SH-SY5Y (cell line): ENCODE measurements at regions not wholly inside any gene's neighbourhood (a gene's known extent, or its start where the extent isn't known, plus 50 kb on each side); places are given as distances from the start of the nearest gene placed in this dataset.

ENCODE experiments used
- GATA2 ChIP-seq: IDR thresholded peaks from 2 replicates; pipeline ENCODE4 v1.6.1; 2011; ENCODE audit warnings: mild to moderate bottlenecking, low read depth, low read length
- GATA3 ChIP-seq: IDR thresholded peaks from 2 replicates; pipeline ENCODE4 v1.6.1; 2011; ENCODE audit warnings: low read depth, mild to moderate bottlenecking, low read length, moderate library complexity

DNA sequence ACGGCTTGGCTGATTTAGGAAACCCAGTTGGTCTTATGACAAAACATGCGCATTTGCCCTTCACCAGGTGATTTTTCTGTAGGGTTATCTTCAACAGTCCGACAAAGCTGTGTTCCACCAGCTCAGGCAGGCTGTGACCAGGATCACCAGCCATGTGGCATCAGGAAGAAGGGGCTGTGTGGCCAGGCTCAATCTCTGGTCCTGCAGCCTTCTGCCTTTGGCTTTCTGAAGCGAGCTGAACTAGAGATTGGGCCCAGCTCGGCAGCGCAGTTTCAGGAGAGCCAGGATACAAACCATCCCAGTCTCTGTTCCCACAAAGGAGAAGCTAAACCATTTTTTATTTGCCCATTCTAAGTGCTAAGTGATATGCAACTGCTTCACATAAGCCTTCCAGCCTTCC, 282.3 kb downstream of the SOX11 start:
- TF ChIP-seq GATA3 (no peak), GATA2 (no peak)

DNA sequence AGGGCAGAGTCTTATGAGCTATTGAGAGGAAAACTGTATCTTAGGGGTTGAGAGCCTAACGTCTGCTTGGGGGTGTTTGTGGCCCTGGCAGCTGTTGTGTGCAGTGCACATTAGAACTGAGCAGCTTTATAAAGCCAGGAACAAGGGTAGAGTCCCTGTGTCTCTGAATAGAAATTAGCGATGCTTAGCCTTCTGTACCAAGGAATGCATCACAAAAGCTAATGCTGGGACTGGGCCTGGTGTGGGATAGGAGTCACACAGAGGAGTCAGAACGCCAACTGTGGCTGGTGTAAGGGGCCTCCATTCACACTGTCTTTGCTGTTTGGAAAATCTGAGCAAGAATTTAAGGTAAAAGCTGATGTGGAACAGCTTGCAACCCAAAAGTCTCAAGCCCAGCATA, 283.2 kb downstream of the SOX11 start:
- no peak for TF ChIP-seq GATA3
- TF ChIP-seq GATA2 = no peak

DNA sequence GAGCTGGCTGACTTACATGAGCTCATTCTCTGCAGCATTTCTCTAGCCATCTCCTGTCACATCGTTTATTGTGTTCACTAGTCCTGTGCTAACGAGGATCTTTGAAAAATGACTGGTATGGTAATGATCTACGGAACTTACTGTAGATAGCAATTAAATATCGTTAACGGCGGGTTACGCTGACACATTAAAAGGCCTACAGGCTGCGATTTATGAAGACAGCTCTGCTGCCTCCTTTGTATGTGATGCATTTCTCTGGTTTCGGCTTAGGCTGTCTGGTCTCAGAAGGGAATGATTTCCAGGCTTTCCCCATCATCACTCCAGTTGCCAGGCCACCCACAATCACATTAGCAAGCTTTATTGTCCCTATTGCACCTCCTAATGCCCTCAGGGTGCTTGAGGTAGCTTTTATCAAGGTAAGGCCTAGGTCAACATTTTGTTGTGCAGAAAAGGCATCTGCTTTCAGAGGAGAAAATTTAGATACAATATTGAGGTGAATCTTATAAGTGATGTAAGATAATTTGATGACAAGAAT, 284.4 kb downstream of the SOX11 start:
- TF ChIP-seq GATA3 = no peak
- TF ChIP-seq GATA2 = no peak

DNA sequence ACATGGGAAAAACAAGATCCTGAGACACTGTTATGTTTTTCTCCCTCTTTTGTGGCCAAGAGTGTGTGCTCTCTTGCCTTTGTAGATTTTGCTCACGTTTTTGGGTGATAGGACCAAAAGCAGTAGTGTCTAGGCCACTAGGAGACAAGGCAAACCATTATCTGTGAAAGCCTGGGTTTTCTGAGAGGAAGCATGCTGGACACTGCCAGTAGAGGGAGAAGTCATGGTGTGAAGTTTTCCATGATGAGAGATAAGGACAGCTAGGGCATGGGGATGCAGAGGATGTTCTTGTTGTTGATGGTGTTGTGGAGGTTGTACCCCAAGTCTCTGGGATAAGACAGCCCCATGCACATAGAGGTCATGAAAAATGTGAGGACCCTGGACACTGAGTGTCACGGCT, 285.3 kb downstream of the SOX11 start:
- TF ChIP-seq GATA3 = no peak
- TF ChIP-seq GATA2 = no peak

DNA sequence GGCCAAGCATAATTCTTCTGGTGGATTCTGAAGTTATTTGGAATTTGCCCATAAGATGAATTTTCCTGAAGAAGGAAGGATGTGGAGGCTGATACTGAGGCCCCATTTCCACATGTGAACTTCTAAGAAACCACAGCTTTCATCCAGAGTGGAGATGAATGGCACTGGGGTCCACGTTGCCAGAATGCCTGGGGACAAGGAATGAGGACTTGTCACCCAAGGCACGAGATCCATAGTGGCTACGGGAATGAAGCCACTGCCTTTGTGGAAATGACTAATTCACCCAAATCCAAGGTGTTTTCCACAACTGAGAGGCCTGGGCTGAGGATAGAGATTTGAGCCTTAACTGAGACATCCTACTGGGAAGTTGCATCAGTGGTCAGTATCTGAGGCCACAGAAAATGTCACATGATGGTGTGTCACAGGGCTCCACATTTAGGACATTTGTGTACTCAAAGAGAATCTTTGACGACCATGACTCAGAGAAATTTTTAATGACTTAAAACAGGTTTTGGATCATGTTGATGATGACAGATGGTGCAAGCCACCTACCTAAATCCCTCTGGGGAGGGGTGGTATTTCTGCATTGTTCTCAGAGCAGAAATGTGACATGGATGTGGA, 286.1 kb downstream of the SOX11 start:
- no peak for TF ChIP-seq GATA2
- no peak for TF ChIP-seq GATA3

DNA sequence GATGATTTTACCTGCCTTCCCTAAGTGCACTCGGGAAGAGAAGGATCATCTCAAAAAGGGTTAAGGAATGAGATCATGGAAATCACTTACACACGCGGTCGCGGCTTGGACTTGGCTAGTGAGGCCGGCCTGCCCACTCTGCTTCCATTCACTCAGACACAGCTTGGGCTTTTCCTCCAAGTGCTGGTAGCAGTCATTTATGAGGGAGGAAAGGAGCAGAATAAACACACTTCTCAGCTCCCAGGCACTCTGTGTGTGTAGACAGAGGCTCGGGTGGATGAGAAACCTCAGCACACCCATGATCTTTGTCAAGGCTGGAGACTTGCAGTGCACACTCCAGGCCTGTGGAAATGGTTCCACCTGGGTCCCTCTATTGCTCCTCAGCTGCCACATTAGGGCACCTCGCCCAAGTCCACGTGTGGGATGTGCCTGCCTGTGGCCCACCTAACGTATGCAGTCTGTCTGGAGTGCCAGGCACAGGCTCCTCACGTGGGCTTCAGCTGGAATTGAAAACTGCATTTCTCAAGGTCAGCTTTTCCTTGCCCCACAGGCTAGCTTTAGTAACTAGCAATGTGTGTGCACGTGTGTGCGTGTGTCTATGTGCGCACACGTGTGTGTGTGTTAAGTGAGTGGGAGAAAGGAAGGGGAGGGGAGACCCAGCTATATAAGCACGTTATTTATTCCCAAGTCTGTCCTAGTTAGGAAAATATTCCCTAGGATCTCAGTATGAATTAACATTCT, 288.4 kb downstream of the SOX11 start:
- TF ChIP-seq GATA3 = no peak
- TF ChIP-seq GATA2 = no peak

DNA sequence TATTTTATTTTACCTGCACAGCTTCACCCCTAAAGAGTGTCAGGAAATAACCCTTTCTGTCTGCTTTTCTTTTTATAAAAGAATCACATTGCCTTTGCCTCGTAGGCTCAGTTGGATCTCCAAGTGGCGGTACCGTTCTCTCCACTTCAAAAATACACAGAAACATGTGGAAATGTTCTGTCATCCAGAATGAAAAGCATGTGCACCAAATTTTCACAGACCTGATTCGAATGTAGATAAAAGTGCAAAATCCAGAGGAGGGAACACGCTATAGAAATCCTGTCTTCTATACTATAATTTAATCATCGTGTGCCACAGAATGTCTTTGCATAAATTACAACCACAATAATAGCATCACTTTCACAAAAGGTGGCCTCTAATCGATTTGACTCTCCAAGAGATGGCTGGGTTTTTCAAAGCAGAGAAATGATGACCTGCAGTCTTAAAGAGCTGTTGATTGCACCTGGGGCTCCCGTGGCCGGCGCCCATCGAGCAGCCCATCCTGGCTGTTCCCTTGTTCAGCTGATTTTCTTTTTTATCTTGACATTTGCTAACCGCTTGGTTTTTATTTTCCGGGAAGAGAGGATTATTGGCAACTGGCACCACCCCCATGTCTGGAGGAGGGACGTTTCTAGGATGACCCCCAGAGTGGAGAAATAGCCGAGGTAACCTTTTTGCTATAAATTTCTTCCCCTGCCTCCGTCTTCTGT, 290.2 kb downstream of the SOX11 start:
- TF ChIP-seq GATA3 = peak; percentile 96
- peak; percentile 89 for TF ChIP-seq GATA2

DNA sequence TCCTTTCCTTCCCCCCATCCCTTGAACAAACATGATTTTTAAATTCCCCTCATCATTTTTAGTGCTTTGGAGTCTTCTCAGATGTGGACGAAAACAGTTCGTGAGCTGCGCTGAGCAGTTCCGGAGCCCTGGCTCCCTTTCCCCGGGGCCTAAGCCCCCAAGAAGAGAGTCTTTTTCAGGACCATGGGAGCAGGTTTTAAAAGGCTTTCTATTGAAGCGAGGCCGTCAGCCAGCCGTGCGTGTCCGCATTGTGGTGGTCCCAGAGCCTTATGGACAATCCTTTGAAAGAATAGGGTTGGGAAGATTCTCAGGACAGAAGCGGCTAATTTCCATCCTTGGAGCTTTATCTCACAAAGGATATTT, 290.7 kb downstream of the SOX11 start:
- TF ChIP-seq GATA3 (no peak), GATA2 (no peak)

DNA sequence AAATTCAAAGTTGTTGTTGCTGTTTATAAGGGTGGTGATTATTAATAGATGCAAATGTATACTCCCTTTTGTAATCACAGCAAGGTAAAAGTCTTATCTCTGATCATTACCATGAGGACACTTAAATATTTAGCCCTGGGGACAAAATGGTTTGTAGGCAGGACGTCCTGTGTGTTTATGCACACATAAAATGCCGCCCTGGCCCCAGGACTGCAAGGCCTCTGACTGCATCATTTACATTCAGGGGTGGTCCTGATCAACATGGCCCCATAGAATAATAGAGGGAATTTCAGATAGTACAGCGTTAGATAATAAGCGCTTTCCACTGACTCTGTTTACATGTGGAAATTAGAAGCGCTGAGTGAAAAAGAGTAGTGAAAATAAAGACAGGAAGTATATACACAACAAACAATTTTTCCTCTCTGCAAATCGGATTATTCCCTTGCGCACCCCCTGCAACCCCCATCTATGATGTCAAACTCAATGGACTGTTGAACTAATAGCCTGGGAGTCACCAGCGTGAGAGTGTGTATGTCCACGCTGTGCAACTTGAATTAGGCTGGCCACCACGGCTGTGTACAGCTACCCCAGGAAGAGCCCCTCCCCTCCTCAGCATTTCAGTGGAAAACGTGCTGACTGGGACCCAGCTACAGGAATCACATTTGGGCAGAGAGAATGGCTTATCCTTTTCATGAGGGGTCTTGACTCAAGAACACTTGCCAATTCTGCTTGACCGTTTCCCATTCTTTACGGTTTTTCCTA, 291.5 kb downstream of the SOX11 start:
- TF ChIP-seq GATA2 = no peak
- TF ChIP-seq GATA3 = no peak

DNA sequence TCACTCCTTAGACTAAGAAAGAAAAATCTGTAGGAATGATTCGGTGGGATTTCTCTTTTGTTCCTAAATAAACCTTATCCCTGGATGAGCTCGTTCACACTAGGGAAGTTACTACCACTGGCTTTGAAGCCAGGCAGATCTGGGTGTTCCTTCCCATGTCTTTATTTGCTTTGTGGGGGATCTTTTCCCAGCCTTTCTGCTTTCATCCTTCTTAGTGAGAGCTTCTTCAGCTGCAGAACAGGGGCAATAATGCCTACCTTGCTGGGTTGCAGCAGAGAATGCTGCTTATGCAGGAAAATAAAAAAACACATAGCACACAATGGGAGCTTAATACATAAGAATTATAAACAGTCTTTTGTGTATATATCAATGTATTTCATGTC, 292.1 kb downstream of the SOX11 start:
- TF ChIP-seq GATA2 (no peak), GATA3 (no peak)

DNA sequence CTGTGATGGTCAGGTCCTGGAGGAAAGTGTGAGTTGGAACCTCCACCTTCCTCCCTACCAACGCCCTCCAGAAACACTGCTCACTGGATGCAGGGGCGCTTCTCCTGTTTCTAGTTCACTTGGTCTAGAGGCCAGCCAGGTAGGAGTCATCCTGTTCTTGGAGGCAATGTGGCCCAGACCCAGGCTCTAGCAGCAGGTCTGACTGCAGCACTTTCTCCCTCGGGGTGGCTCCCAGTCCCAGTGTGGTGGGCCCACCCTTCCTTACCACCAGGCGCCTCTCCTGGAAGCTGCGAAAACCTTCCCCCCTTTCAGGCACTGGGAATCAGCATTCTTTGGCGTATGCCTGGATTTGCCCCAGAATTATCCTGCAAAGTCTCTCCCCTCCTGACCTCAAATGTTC, 292.8 kb downstream of the SOX11 start:
- TF ChIP-seq GATA2 = no peak
- no peak for TF ChIP-seq GATA3

DNA sequence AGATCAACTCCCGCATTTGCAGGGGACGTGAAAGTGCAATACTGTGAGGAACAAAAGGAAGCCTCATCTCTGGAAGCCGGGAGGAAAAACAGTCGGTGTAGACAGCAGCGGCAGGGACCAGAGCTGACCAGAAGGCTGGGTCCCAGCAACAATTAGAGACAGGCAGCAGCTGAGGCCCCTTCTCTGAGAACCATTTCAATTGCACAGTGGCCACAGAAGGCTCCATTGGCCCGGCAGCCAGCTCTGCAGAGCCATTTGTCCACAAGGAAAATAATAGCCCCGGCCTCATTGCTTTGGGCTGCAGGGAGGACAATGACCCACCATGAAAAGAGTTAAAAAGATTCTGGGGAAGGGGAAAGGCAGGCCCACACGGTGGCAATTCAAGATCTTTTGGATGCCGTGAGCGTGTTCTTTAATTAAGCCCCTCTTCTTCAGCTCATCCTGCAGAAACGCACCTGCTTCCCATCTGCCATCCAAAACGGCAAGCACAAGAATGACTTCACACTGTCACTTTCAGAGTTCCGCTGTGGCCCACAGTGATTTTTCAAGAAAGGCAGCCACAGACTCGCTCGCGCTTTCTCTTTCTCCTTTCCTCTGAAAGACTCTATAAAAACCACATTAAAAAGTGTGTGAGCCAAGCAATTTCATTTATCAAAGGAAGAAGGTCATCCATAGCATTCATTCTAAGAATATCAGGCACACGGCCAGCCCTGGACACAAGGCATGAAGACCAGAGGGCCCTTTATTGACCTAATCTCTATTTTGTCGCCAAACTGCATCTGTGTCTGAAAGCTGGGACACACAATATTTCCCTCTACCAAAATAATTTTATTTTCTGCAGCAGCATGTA, 293.6 kb downstream of the SOX11 start:
- TF ChIP-seq GATA2 = no peak
- TF ChIP-seq GATA3 = no peak
